Left ventricle myocardium superior (tissue), 1 donor: ENCODE measurements at regions not wholly inside any gene's neighbourhood (a gene's known extent, or its start where the extent isn't known, plus 50 kb on each side); places are given as distances from the start of the nearest gene placed in this dataset.
"Not testable (repeated sequence)": the region's sequence is repeated elsewhere in the genome, so short reads cannot be mapped to it uniquely, and the experiment has no call there.

Source experiments
- ATAC-seq: fragments of 200-7000 bp; cut with Tn5 transposase; one replicate; pipeline ENCODE4 v1.9.1; 2020; ENCODE audit warnings: mild to moderate bottlenecking, moderate library complexity
- DNase-seq: peaks from one replicate; pipeline ENCODE4 v3.0.0-alpha.2; 2020
- intact Hi-C: fragments of 100-400 bp; cut with micrococcal nuclease; formaldehyde crosslinking; loops from one replicate; pipeline ENCODE4 v1.11.0; 2022
- donor health status: DM: no; HTN: yes; CAD: no; lungs with severe emphysema.

- intact Hi-C loops: no loop called here
- DNase-seq: no peak
- ATAC-seq: no peak
Measured at GRCh38 chr19:27966390-27966816, 1246.5 kb downstream of the UQCRFS1 start.

- intact Hi-C loops: no loop called here
- no peak for DNase-seq
- no peak for ATAC-seq
Measured at GRCh38 chr19:27964185-27964584, 1248.8 kb downstream of the UQCRFS1 start.

GRCh38 chr19:27962264-27962663, 1250.7 kb downstream of the UQCRFS1 start:
- intact Hi-C loops: no loop called here
- ATAC-seq: no peak

GRCh38 chr19:27955485-27956480, 1257.2 kb downstream of the UQCRFS1 start:
- intact Hi-C loops: no loop called here
- ATAC-seq: no peak
- no peak for DNase-seq

More at GRCh38 chr19:27962264-27962663, 1250.7 kb downstream of the UQCRFS1 start:
- no peak for DNase-seq

GRCh38 chr19:27942607-27943006, 1270.3 kb downstream of the UQCRFS1 start:
- ATAC-seq, intact Hi-C loops, DNase-seq: not testable (repeated sequence)

GRCh38 chr19:27936139-27936538, 1276.8 kb downstream of the UQCRFS1 start:
- no peak for ATAC-seq
- no peak for DNase-seq

GRCh38 chr19:27935669-27936068, 1277.3 kb downstream of the UQCRFS1 start:
- intact Hi-C loops: no loop called here
- no peak for ATAC-seq
- DNase-seq: no peak

More at GRCh38 chr19:27936139-27936538, 1276.8 kb downstream of the UQCRFS1 start:
- intact Hi-C loops: no loop called here

- ATAC-seq (no peak), DNase-seq (no peak)
- intact Hi-C loops: no loop called here
Measured at GRCh38 chr19:27929399-27929798, 1283.6 kb downstream of the UQCRFS1 start.

- ATAC-seq: no peak
- intact Hi-C loops: no loop called here
- no peak for DNase-seq
Measured at GRCh38 chr19:27925202-27925601, 1287.7 kb downstream of the UQCRFS1 start.

- no peak for ATAC-seq
- intact Hi-C loops: no loop called here
- no peak for DNase-seq
Measured at GRCh38 chr19:27922970-27923369, 1290.0 kb downstream of the UQCRFS1 start.

GRCh38 chr19:27920774-27921173, 1292.2 kb downstream of the UQCRFS1 start:
- intact Hi-C loops: no loop called here
- ATAC-seq (no peak), DNase-seq (no peak)

GRCh38 chr19:27918818-27919217, 1294.1 kb downstream of the UQCRFS1 start:
- ATAC-seq: no peak
- intact Hi-C loops: no loop called here
- no peak for DNase-seq

- intact Hi-C loops: no loop called here
- ATAC-seq (no peak), DNase-seq (no peak)
Measured at GRCh38 chr19:27911122-27911898, 1301.6 kb downstream of the UQCRFS1 start.

- intact Hi-C loops: no loop called here
- ATAC-seq: no peak
- DNase-seq: no peak
Measured at GRCh38 chr19:27909861-27910260, 1303.1 kb downstream of the UQCRFS1 start.

- intact Hi-C loops: no loop called here
- no peak for ATAC-seq
- DNase-seq: no peak
Measured at GRCh38 chr19:27909185-27909840, 1303.6 kb downstream of the UQCRFS1 start.

- DNase-seq (no peak), ATAC-seq (no peak)
- intact Hi-C loops: no loop called here
Measured at GRCh38 chr19:27906081-27906480, 1306.9 kb downstream of the UQCRFS1 start.

GRCh38 chr19:27905074-27905473, 1307.9 kb downstream of the UQCRFS1 start:
- ATAC-seq: no peak
- no peak for DNase-seq
- intact Hi-C loops: no loop called here

GRCh38 chr19:27901078-27901477, 1311.9 kb downstream of the UQCRFS1 start:
- DNase-seq: no peak
- intact Hi-C loops: no loop called here
- no peak for ATAC-seq

GRCh38 chr19:27896091-27896490, 1316.9 kb downstream of the UQCRFS1 start:
- intact Hi-C loops: no loop called here
- no peak for DNase-seq
- no peak for ATAC-seq
